Activated CD4-positive, alpha-beta memory T cell treated with anti-CD3 and anti-CD28 coated beads, Interleukin-2, amount 10 ng/mL, durations not matched to agents 7 days and 5 days (primary cell): ENCODE measurements at regions not wholly inside any gene's neighbourhood (a gene's known extent, or its start where the extent isn't known, plus 50 kb on each side); places are given as distances from the start of the nearest gene placed in this dataset.

ENCODE experiments used
- CTCF ChIA-PET: fragments of 350-600 bp; sonication (Branson Sonifier 250); formaldehyde crosslinking; loops from one replicate; lab custom pipeline; 2021; ENCODE audit warnings: antibody characterized with exemption, inconsistent platforms; lab: Charles Lee
- POLR2A ChIA-PET: fragments of 350-600 bp; sonication (Branson Sonifier 250); formaldehyde crosslinking; loops from one replicate; lab custom pipeline; 2021; ENCODE audit warnings: antibody characterized with exemption; lab: Charles Lee
- DNase-seq: peaks from one replicate; pipeline ENCODE4 v3.0.0-alpha.2; 2020
- H3K27ac Mint-ChIP-seq: one replicate; pipeline ENCODE4 v1.8.0; 2021; ENCODE audit warnings: mild to moderate bottlenecking, mixed read lengths
- H3K27me3 Mint-ChIP-seq: one replicate; pipeline ENCODE4 v1.8.0; 2021; ENCODE audit warnings: mixed read lengths
- H3K36me3 Mint-ChIP-seq: one replicate; pipeline ENCODE4 v1.8.0; 2021; ENCODE audit warnings: low read depth, mixed read lengths
- H3K4me1 Mint-ChIP-seq: one replicate; pipeline ENCODE4 v1.8.0; 2021; ENCODE audit warnings: mixed read lengths
- H3K4me3 Mint-ChIP-seq: one replicate; pipeline ENCODE4 v1.8.0; 2021; ENCODE audit warnings: mild to moderate bottlenecking, mixed read lengths
- H3K9me3 Mint-ChIP-seq: one replicate; pipeline ENCODE4 v1.8.0; 2021; ENCODE audit warnings: mixed read lengths

GRCh38 chr2:177124371-177124770, 88.2 kb upstream of the HNRNPA3 start:
- no peaks in the 10 kb centered on the region for H3K9me3 Mint-ChIP-seq
- H3K4me3 Mint-ChIP-seq: no peak overlapping the region
- no peaks in the 10 kb centered on the region for H3K4me1 Mint-ChIP-seq
- CTCF ChIA-PET: no interaction called here
- H3K27ac Mint-ChIP-seq: no peak overlapping the region
- no peaks in the 10 kb centered on the region for H3K36me3 Mint-ChIP-seq
- DNase-seq: no peak
- H3K27me3 Mint-ChIP-seq: peaks cover 20% of the 10 kb centered on the region
- POLR2A ChIA-PET: no interaction called here

- Mint-ChIP-seq H3K27me3 (peaks cover 20% of the 10 kb centered on the region), H3K4me3 (no peak overlapping the region), H3K9me3 (no peaks in the 10 kb centered on the region), H3K4me1 (no peaks in the 10 kb centered on the region), H3K27ac (no peak overlapping the region), H3K36me3 (no peaks in the 10 kb centered on the region)
- POLR2A ChIA-PET: no interaction called here
- CTCF ChIA-PET: no interaction called here
- no peak for DNase-seq
These were observed 84.8 kb upstream of the HNRNPA3 start for GRCh38 chr2:177127821-177128220.

- DNase-seq: no peak
- ChIA-PET POLR2A (no interaction called here), CTCF (no interaction called here)
- no peaks in the 10 kb centered on the region for H3K9me3 Mint-ChIP-seq
- peaks cover 12% of the 10 kb centered on the region for H3K27me3 Mint-ChIP-seq
- H3K36me3 Mint-ChIP-seq: no peaks in the 10 kb centered on the region
- no peaks in the 10 kb centered on the region for H3K4me1 Mint-ChIP-seq
- no peak overlapping the region for H3K4me3 Mint-ChIP-seq
- no peak overlapping the region for H3K27ac Mint-ChIP-seq
These were observed 83.0 kb upstream of the HNRNPA3 start for GRCh38 chr2:177129610-177130009.

GRCh38 chr2:177131858-177132257, 80.7 kb upstream of the HNRNPA3 start:
- DNase-seq: no peak
- Mint-ChIP-seq H3K27me3 (peaks cover 8% of the 10 kb centered on the region), H3K9me3 (no peaks in the 10 kb centered on the region), H3K27ac (no peak overlapping the region), H3K36me3 (no peaks in the 10 kb centered on the region), H3K4me1 (no peaks in the 10 kb centered on the region), H3K4me3 (no peak overlapping the region)
- ChIA-PET POLR2A (no interaction called here), CTCF (interaction anchor here (1.9 kb wide), 1 partner anchor 16 kb away, joined by 7 read pairs; no protein-coding TSS in a partner anchor)

DNA sequence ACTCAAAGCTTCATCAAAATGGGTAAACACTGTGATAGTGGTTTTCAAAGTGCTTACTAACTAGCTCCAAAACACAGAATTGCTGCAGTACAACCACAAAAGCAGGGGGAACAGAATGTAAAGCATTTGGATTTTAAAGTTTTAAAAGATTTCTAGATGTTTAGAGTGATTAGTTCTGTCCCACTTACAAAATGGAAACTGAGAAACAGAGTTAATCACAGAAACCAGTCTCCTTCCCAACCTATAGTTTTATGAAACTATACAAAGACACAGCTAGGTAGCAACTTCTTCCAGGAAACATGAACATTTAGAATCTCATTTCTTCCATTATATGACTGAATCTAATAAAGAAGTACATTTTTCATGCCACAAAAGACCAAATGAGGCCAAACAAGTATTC, 73.8 kb upstream of the HNRNPA3 start:
- Mint-ChIP-seq H3K4me3 (no peak overlapping the region), H3K27me3 (peaks cover 21% of the 10 kb centered on the region), H3K9me3 (no peaks in the 10 kb centered on the region), H3K27ac (no peak overlapping the region), H3K36me3 (no peaks in the 10 kb centered on the region), H3K4me1 (no peaks in the 10 kb centered on the region)
- ChIA-PET POLR2A (interaction anchor here (0.6 kb wide), 1 partner anchor 125 kb away, joined by 3 read pairs; no protein-coding TSS in a partner anchor), CTCF (interaction anchor here (5.4 kb wide), 1 partner anchor 9 kb away, joined by 38 read pairs; no protein-coding TSS in a partner anchor)
- no peak for DNase-seq

DNA sequence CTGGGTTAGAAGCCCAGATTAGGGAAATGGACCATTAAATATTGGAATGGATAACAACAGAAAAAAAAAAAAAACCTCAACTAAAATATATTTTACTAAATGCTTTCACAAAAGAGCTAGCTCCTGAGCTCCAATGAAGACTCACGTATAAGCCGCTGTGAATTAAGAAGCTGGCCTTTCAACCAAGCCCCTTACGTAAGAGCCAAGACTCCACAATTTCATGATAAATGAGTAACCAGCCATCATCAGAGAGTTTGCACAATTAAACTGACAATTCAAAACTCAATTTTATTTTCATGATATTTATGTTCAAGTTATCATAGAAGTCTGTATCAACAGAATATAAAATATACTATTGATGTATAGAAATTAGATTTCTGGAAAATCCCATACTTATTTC, 70.7 kb upstream of the HNRNPA3 start:
- POLR2A ChIA-PET: no interaction called here
- Mint-ChIP-seq H3K36me3 (no peaks in the 10 kb centered on the region), H3K27ac (no peak overlapping the region), H3K27me3 (peaks cover 37% of the 10 kb centered on the region), H3K4me3 (no peak overlapping the region), H3K4me1 (no peaks in the 10 kb centered on the region), H3K9me3 (no peaks in the 10 kb centered on the region)
- no peak for DNase-seq
- CTCF ChIA-PET: interaction anchor here (1.3 to 1.6 kb wide), 2 partner anchors 195 to 488 kb away, joined by 4 to 6 read pairs; no protein-coding TSS in a partner anchor

GRCh38 chr2:177143444-177143843, 69.2 kb upstream of the HNRNPA3 start:
- DNase-seq: no peak
- H3K9me3 Mint-ChIP-seq: no peaks in the 10 kb centered on the region
- POLR2A ChIA-PET: no interaction called here
- no peak overlapping the region for H3K4me3 Mint-ChIP-seq
- H3K27me3 Mint-ChIP-seq: peaks cover 48% of the 10 kb centered on the region
- CTCF ChIA-PET: no interaction called here
- no peaks in the 10 kb centered on the region for H3K36me3 Mint-ChIP-seq
- H3K27ac Mint-ChIP-seq: no peak overlapping the region
- H3K4me1 Mint-ChIP-seq: peaks cover 12% of the 10 kb centered on the region

DNA sequence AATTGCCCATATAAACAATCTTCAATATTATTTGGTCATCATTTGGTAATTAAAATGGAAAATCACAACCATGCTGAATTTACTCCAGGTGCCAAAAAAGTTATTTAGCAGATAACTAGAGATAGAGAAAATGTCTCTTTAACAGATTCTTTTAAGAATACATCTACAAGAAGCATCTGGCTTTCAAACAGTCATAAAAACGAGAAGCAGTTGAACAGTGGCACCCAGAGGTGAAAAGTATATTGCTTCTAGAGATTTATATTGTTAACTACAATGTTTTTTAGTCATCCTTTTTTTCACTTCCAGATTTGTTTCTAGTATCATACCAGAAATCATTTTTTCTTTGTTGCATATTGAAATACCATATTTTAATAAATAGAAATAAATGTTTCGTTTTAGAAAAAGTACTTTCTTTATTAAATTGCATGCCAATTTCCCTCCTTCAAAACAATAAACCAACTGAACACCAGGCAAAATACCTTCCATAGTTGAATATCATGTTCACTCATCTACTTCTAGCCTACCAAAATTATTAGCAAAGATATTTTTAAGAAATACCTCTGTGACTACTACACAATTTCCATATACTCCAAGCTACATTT, 65.4 kb upstream of the HNRNPA3 start:
- H3K4me3 Mint-ChIP-seq: peak overlapping the region; percentile 19
- DNase-seq: no peak
- POLR2A ChIA-PET: interaction anchor here (0.7 to 1.2 kb wide), 3 partner anchors 22 to 146 kb away, joined by 3 to 4 read pairs (median 3); partner anchors contain the start of gene HNRNPA3
- peaks cover 21% of the 10 kb centered on the region for H3K4me1 Mint-ChIP-seq
- no peaks in the 10 kb centered on the region for H3K36me3 Mint-ChIP-seq
- peaks cover 60% of the 10 kb centered on the region for H3K27me3 Mint-ChIP-seq
- no peaks in the 10 kb centered on the region for H3K9me3 Mint-ChIP-seq
- CTCF ChIA-PET: interaction anchor here (1.2 to 4.2 kb wide), 21 partner anchors 9 to 1051 kb away, joined by 3 to 38 read pairs (median 5); no protein-coding TSS in a partner anchor
- H3K27ac Mint-ChIP-seq: no peak overlapping the region

GRCh38 chr2:177147834-177148445, 64.7 kb upstream of the HNRNPA3 start:
- H3K36me3 Mint-ChIP-seq: no peaks in the 10 kb centered on the region
- no peak overlapping the region for H3K27ac Mint-ChIP-seq
- POLR2A ChIA-PET: interaction anchor here (0.7 to 1.3 kb wide), 5 partner anchors 21 to 328 kb away, joined by 3 to 4 read pairs (median 3); partner anchors contain the start of gene HNRNPA3

GRCh38 chr2:177148477-177149154, 64.0 kb upstream of the HNRNPA3 start:
- ChIA-PET POLR2A (interaction anchor here (0.6 to 1.3 kb wide), 6 partner anchors 63 to 328 kb away, joined by 3 to 4 read pairs (median 3); partner anchors contain the start of gene HNRNPA3), CTCF (interaction anchor here (0.6 to 4.2 kb wide), 72 partner anchors 7 to 1053 kb away, joined by 3 to 47 read pairs (median 4); partner anchors contain the start of genes AGPS and MTX2)
- H3K9me3 Mint-ChIP-seq: no peaks in the 10 kb centered on the region
- H3K27me3 Mint-ChIP-seq: peaks cover 58% of the 10 kb centered on the region
- peak overlapping the region; percentile 80 for H3K4me3 Mint-ChIP-seq
- H3K27ac Mint-ChIP-seq: no peak overlapping the region
- H3K4me1 Mint-ChIP-seq: peaks cover 21% of the 10 kb centered on the region
- DNase-seq: peak; percentile 78
- no peaks in the 10 kb centered on the region for H3K36me3 Mint-ChIP-seq

More at GRCh38 chr2:177147834-177148445, 64.7 kb upstream of the HNRNPA3 start:
- Mint-ChIP-seq H3K27me3 (peaks cover 58% of the 10 kb centered on the region), H3K9me3 (no peaks in the 10 kb centered on the region), H3K4me3 (peak overlapping the region; percentile 80), H3K4me1 (peaks cover 21% of the 10 kb centered on the region)
- CTCF ChIA-PET: interaction anchor here (0.6 to 4.2 kb wide), 51 partner anchors 8 to 1052 kb away, joined by 3 to 47 read pairs (median 5); partner anchors contain the start of genes AGPS and MTX2
- no peak for DNase-seq

DNA sequence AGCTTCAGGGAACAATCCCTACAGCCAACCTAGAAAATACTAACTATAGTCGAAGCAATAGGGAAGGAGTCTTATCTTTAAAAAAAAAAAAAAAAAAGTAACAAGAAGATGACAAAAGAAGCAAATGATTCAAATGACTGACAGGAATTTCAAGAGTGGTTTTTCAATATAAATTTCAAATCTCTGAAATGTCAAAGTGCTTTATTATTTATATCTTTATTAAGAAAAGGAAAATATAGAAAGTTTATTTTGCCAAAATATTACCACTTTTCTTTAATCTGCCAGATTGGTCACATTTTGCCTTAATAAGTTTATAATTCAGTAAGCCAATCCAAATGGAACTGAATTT, 63.5 kb upstream of the HNRNPA3 start:
- peak overlapping the region; percentile 80 for H3K4me3 Mint-ChIP-seq
- H3K36me3 Mint-ChIP-seq: no peaks in the 10 kb centered on the region
- H3K4me1 Mint-ChIP-seq: peaks cover 23% of the 10 kb centered on the region
- DNase-seq: no peak
- ChIA-PET POLR2A (interaction anchor here (0.6 to 1.3 kb wide), 4 partner anchors 63 to 329 kb away, joined by 3 to 4 read pairs (median 3); partner anchors contain the start of gene HNRNPA3), CTCF (interaction anchor here (0.6 to 4.2 kb wide), 55 partner anchors 9 to 1008 kb away, joined by 3 to 47 read pairs (median 4); partner anchors contain the start of genes AGPS and MTX2)
- H3K27me3 Mint-ChIP-seq: peaks cover 57% of the 10 kb centered on the region
- no peak overlapping the region for H3K27ac Mint-ChIP-seq
- H3K9me3 Mint-ChIP-seq: no peaks in the 10 kb centered on the region

GRCh38 chr2:177153805-177154204, 58.8 kb upstream of the HNRNPA3 start:
- CTCF ChIA-PET: interaction anchor here (1.5 kb wide), 1 partner anchor 11 kb away, joined by 6 read pairs; no protein-coding TSS in a partner anchor
- H3K4me3 Mint-ChIP-seq: no peak overlapping the region
- no peak overlapping the region for H3K27ac Mint-ChIP-seq
- no peaks in the 10 kb centered on the region for H3K9me3 Mint-ChIP-seq
- no peaks in the 10 kb centered on the region for H3K36me3 Mint-ChIP-seq
- peaks cover 7% of the 10 kb centered on the region for H3K4me1 Mint-ChIP-seq
- no peak for DNase-seq
- POLR2A ChIA-PET: no interaction called here
- H3K27me3 Mint-ChIP-seq: peaks cover 28% of the 10 kb centered on the region
